ENCODE measurements at regions not wholly inside any gene's neighbourhood (a gene's known extent, or its start where the extent isn't known, plus 50 kb on each side); places are given as distances from the start of the nearest gene placed in this dataset.

GRCh38 chr6:40848868-40849514, 190.0 kb downstream of the UNC5CL start:
- TF ChIP-seq CTCF (IDR thresholded peaks at IDR 0.05): no peak
- DNase-seq (ENCODE audit: low spot score): no peak
- Histone ChIP-seq H3K4me3 (no peak overlapping the region), H3K27ac (no peak overlapping the region)

DNA sequence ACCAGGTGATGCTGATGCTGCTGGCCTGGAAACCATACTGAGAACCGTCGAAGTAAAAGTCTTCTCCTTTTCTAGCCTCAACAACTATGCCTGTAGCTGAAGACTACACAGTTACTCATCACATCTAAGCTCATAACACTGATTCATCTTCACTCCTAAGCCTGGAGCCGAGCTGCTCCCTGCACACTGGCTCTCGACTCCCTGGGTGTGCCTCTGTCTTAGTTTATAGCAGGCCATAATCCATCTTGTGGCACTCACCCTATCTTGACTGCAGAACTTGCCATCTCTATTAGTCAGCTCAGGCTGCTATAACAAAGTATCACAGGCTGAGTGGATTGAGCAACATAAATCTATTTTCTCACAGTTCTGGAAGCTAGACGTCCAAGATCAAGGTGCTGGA, 191.0 kb downstream of the UNC5CL start:
- no peak for DNase-seq (ENCODE audit: low spot score)
- no peak overlapping the region for H3K27ac ChIP-seq
- no peak for TF ChIP-seq CTCF (IDR thresholded peaks at IDR 0.05)
- H3K4me3 ChIP-seq: no peak overlapping the region

DNA sequence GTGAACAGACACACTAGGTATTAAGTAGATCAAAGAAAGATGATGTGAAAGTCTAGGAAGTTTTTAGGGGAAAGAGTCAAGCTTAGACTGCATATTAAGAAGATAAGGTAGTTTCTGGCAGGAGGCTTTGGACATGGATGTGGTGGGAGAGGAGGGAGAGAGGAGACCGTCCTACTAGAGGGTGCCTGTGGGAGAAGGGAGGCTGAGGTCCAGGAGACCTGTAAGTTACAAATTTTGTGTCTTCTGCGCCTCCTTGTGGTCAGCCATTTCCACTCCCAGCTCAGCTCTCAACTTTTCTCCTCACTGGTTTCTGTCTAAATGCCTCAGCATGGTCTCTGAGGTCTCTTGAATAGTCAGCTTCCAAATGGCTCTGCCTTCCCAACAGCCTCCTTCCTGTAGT, 193.5 kb downstream of the UNC5CL start:
- no peak for TF ChIP-seq CTCF (IDR thresholded peaks at IDR 0.05)
- no peak for DNase-seq (ENCODE audit: low spot score)
- H3K4me3 ChIP-seq: no peak overlapping the region
- H3K27ac ChIP-seq: no peak overlapping the region

GRCh38 chr6:40844246-40844645, 194.8 kb downstream of the UNC5CL start:
- no peak overlapping the region for H3K27ac ChIP-seq
- no peak for TF ChIP-seq CTCF (IDR thresholded peaks at IDR 0.05)
- DNase-seq (ENCODE audit: low spot score): no peak
- H3K4me3 ChIP-seq: no peak overlapping the region

GRCh38 chr6:40841721-40842120, 197.3 kb downstream of the UNC5CL start:
- H3K4me3 ChIP-seq: no peak overlapping the region
- no peak for DNase-seq (ENCODE audit: low spot score)
- TF ChIP-seq CTCF (IDR thresholded peaks at IDR 0.05): no peak
- H3K27ac ChIP-seq: no peak overlapping the region

DNA sequence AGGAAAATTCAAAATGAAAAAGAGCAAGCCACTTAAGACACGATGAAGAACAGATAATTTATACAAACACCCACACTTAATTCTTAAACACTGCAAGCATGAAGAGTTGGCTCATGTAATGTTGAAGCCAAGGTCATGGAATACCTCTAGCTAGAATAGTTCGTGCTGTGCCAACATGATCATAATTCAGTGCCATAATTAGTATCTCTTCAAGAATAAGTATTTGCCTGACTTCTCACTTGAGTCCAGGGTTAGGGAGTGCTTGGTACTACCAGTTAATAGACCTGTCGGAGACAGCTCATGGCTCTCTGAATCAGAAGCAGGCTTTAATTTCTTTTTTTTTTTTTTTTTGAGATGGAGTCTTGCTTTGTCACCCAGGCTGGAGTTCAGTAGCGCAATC, 206.3 kb downstream of the UNC5CL start:
- no peak for DNase-seq (ENCODE audit: low spot score)
- Histone ChIP-seq H3K4me3 (no peak overlapping the region), H3K27ac (no peak overlapping the region)
- TF ChIP-seq CTCF (IDR thresholded peaks at IDR 0.05): no peak

DNA sequence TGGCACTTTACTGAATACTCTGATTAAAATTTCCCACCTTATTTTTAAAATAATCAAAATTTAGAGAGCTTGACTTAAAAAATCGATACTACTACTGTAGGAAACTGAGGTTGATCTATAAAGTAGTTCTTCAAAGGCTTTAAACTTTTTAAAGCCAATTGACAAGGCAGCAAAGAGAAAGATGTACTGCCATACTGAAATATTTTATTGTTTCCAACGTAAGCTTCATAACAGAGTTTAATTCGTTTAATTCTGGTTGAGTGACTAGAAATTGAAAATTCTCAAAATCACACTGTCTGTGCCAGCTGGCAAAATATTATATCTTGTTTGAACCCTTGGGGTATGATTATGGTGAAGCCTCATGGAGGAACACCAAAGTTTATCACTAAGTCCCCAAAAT, 207.6 kb downstream of the UNC5CL start:
- no peak for TF ChIP-seq CTCF (IDR thresholded peaks at IDR 0.05)
- Histone ChIP-seq H3K27ac (no peak overlapping the region), H3K4me3 (no peak overlapping the region)
- no peak for DNase-seq (ENCODE audit: low spot score)

All from coronary artery (tissue), 2 donors.